Stomach (tissue), 8 donors: ENCODE measurements at regions not wholly inside any gene's neighbourhood (a gene's known extent, or its start where the extent isn't known, plus 50 kb on each side); places are given as distances from the start of the nearest gene placed in this dataset.

Experiments used
- DNase-seq, 2 donors: peaks; one replicate each; pipeline versions ENCODE4 v3.0.0 to v3.0.0-alpha.2; 2013 to 2019
- H3K27ac ChIP-seq, 5 donors: fragments of 200-600 bp in 4 of 5; sonication (generic) in 4 of 5; one replicate each; pipeline ENCODE4 v1.5.1; 2013 to 2019; ENCODE audit warnings: mild to moderate bottlenecking in 1 of 5, moderate library complexity in 1 of 5
- H3K27me3 ChIP-seq, 3 donors: fragments of 200-600 bp; sonication (generic); one replicate each; pipeline ENCODE4 v1.5.1; 2017 to 2019; ENCODE audit warnings: mixed run types in 1 of 3
- H3K36me3 ChIP-seq, 4 donors: fragments of 200-600 bp; sonication (generic); 1 replicate in 3 of 4; 2 replicates in 1 of 4; pipeline ENCODE4 v1.5.1; 2016 to 2019
- H3K4me1 ChIP-seq, 4 donors: fragments of 200-600 bp; sonication (generic); one replicate each; pipeline ENCODE4 v1.5.1; 2016 to 2019
- H3K4me3 ChIP-seq, 4 donors: fragments of 200-600 bp; sonication (generic) in 3 of 4; one replicate each; pipeline ENCODE4 v1.5.1; 2016 to 2019; ENCODE audit warnings: mild to moderate bottlenecking in 1 of 4
- H3K9me3 ChIP-seq, 4 donors: fragments of 200-600 bp; sonication (generic); one replicate each; pipeline ENCODE4 v1.5.1; 2016 to 2019
- EP300 ChIP-seq: sonication (generic); formaldehyde crosslinking; IDR thresholded peaks from one replicate; pipeline ENCODE4 v1.6.1; 2017; ENCODE audit warnings: antibody characterized with exemption
- POLR2A ChIP-seq, 4 donors: fragments of 450-650 bp; IDR thresholded peaks; one replicate each; pipeline ENCODE4 v1.6.1; 2016; ENCODE audit warnings: antibody characterized with exemption in 4 of 4, control low read depth in 2 of 4, mild to moderate bottlenecking in 1 of 4, moderate library complexity in 1 of 4
- POLR2AphosphoS5 ChIP-seq, 3 donors: sonication (generic); formaldehyde crosslinking; IDR thresholded peaks; one replicate each; pipeline ENCODE4 v1.6.1; 2016; ENCODE audit warnings: antibody characterized with exemption in 3 of 3
- WGBS, 5 donors: extraction: QIAGEN DNeasy Blood & Tissue Kit in 3 of 5; methylation state at CpG; one replicate each; pipeline versions ENCODE4 v1.1.5 to v1.1.7; 2013 to 2018; 5-methylcytosine and 5-hydroxymethylcytosine counted together
- intact Hi-C: fragments of 100-400 bp; cut with DNase I; formaldehyde crosslinking; loops from one replicate; pipeline ENCODE4 v1.15.1; 2023; ENCODE audit warnings: low total_unique reads
- TF ChIP-seq, protein P1 (sequence below), 7 experiments: fragments of 450-650 bp in 4 of 7; fragments of 200-600 bp in 3 of 7; sonication (generic) in 3 of 7; IDR thresholded peaks; one replicate each; pipeline ENCODE4 v1.5.1; 2016 to 2019; ENCODE audit warnings: antibody characterized with exemption in 7 of 7, control low read depth in 2 of 7, mild to moderate bottlenecking in 1 of 7
- donor health status: healthy with polysubstance abuse.
- donor health status: Bipolar disorder and iron deficiency.
- donor health status: healthy.

DNA sequence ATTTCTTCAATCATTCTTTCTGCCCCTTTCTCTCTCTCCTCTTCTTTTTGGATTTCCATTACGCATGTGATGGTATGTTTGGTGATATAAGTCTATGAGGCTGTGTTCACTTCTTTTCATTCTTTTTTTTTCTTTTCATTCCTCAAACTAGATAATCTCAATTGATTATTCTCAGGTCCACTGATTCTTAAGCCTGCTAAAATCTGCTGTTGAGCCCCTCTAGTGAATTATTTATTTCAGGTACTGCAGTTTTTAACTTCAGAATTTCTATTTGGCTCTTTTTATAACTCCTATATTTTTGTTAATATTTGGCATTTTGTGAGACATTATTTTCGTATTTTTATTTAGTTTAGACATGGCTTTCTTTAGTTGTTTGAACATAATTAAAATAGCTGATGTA is 671.3 kb upstream of the NECTIN3 start:
- no peak overlapping the region for H3K27ac ChIP-seq
- H3K4me3 ChIP-seq = no peak overlapping the region
- H3K27me3 ChIP-seq = no peaks in the 10 kb centered on the region
- DNase-seq = no peak
- intact Hi-C loops = no loop called here
- TF ChIP-seq POLR2A (IDR thresholded peaks at IDR 0.05) (no peak), EP300 (no peak)
- TF ChIP-seq, protein P1, sequence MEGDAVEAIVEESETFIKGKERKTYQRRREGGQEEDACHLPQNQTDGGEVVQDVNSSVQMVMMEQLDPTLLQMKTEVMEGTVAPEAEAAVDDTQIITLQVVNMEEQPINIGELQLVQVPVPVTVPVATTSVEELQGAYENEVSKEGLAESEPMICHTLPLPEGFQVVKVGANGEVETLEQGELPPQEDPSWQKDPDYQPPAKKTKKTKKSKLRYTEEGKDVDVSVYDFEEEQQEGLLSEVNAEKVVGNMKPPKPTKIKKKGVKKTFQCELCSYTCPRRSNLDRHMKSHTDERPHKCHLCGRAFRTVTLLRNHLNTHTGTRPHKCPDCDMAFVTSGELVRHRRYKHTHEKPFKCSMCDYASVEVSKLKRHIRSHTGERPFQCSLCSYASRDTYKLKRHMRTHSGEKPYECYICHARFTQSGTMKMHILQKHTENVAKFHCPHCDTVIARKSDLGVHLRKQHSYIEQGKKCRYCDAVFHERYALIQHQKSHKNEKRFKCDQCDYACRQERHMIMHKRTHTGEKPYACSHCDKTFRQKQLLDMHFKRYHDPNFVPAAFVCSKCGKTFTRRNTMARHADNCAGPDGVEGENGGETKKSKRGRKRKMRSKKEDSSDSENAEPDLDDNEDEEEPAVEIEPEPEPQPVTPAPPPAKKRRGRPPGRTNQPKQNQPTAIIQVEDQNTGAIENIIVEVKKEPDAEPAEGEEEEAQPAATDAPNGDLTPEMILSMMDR (IDR thresholded peaks at IDR 0.05) = no peak
- H3K36me3 ChIP-seq = no peaks in the 10 kb centered on the region
- H3K4me1 ChIP-seq = no peaks in the 10 kb centered on the region
- H3K9me3 ChIP-seq = peaks cover 0 to 9% (median 1%) of the 10 kb centered on the region in 4 donors
- WGBS, 5 donors = 74 to 88% (median 85%) methylated on average over 2 of the region's 2 CpGs

DNA sequence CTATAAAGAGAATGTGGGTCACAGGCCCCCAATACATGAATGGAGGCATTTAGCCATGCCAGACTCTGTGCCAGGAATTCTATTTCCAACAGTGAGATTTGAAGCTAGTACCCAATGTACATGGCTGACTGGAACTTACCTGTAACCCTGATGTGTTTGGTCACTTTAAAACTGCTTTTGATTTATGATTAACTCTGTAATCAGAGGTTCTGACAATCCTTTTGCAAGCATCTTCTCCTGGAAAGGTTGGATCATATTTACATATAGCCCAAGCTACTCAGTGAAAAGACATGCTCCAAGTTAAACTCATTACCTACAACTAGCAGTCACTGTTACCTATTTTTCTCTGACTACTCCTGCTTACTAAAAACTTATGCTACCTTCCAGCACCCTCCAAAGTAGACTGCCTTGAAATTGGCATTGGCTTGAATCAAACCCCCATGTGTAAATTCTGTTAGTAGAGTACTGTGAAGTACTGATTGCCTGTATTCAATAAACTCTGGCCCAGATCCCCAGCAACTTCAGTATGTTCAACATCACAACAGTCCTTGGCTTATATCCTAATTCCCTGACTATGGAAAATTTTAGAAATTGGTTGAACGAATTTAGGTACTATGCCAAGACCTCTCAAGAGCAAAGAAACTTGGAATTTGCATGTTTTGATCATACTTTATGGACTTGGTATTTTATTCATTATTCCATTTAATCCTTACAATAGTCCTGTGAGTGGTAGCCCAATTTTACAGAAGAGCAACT is 665.6 kb upstream of the NECTIN3 start:
- TF ChIP-seq, protein P1 (IDR thresholded peaks at IDR 0.05) = no peak
- TF ChIP-seq POLR2AphosphoS5 (IDR thresholded peaks at IDR 0.05) (no peak), EP300 (no peak), POLR2A (IDR thresholded peaks at IDR 0.05) (no peak)
- H3K36me3 ChIP-seq = no peaks in the 10 kb centered on the region
- H3K27me3 ChIP-seq = no peaks in the 10 kb centered on the region
- intact Hi-C loops = no loop called here
- no peak for DNase-seq
- 59 to 82% (median 76%) methylated on average over 1 of the region's 1 CpG for WGBS, 5 donors
- no peak overlapping the region for H3K27ac ChIP-seq
- no peak overlapping the region for H3K4me3 ChIP-seq
- H3K4me1 ChIP-seq = no peaks in the 10 kb centered on the region
- H3K9me3 ChIP-seq = peaks cover 0 to 1% (median 0%) of the 10 kb centered on the region in 4 donors

DNA sequence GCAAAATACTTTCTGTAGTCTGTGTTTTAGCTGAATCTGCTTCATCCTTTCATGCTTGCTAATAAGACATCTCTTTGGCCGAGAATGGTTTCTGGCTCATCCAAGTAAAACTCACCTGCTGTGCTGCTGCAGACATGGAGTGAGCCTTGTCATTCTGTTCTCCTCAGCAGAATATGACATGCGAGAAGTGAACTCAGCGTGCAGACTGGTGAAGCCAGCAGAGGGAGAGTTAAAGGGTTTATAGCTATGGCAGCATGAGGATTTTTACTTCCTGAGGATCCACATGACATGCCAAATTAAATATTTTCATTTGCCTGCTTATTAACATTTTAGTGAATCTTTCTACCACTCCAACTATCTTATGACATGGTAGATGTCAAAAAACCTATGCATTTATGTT is 658.4 kb upstream of the NECTIN3 start:
- Histone ChIP-seq H3K36me3 (no peaks in the 10 kb centered on the region), H3K27me3 (no peaks in the 10 kb centered on the region), H3K27ac (no peak overlapping the region), H3K4me3 (no peak overlapping the region), H3K9me3 (no peaks in the 10 kb centered on the region), H3K4me1 (peaks cover 0 to 6% (median 1%) of the 10 kb centered on the region in 4 donors)
- intact Hi-C loops = no loop called here
- no peak for DNase-seq
- 89 to 97% (median 96%) methylated on average over 3 of the region's 3 CpGs for WGBS, 5 donors
- TF ChIP-seq, protein P1 (IDR thresholded peaks at IDR 0.05) = no peak
- TF ChIP-seq EP300 = no peak
- TF ChIP-seq POLR2AphosphoS5 (IDR thresholded peaks at IDR 0.05) = no peak
- TF ChIP-seq POLR2A (IDR thresholded peaks at IDR 0.05) = no peak

DNA sequence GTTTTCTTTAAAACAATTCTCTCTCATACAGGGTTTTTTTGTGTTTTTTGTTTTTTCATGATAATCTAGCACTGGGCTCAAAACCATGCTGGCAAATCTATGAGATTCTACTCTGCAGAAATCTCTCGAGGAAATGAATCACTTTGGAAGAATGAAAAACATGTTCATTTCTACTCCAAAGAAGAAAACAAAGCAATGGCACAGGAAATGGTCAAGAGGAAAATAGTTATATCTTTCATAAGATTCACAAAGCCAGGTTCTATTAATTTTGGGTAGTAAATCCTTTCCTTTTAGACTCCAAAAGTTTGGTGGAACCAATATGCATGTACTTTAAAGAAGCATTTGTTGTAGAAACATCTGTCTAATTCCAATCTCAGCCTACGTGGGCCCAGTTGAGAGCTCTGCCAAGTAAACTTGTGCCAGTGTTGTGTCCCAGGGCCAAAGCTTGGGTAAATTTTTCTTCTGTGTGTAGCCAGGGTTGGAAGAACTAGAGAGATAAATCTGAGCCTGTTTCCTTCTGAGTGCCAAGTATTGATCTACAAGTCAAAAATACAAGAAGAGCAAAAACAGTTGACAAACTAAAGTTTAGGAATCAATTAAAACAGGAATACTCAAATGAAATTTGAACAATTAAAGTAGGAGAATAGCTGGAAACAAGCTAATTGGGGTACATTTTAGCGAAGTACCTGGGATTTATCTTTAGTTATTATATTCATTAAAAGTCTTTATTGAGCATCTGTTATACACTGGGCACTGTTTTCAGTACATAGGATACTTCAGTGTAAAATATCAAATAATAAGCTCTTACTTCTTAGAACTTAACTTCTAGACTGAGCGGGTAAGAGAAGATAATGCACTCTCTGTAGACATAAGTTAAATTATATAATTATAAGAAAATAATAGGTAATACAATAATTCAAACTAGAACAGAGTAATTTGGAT is 657.5 kb upstream of the NECTIN3 start:
- no peaks in the 10 kb centered on the region for H3K27me3 ChIP-seq

More for the DNA sequence above, 657.5 kb upstream of the NECTIN3 start:
- intact Hi-C loops = no loop called here
- H3K27ac ChIP-seq = peak overlapping the region in 1 of 5 donors; percentile 5
- peaks cover 0 to 6% (median 1%) of the 10 kb centered on the region in 4 donors for H3K4me1 ChIP-seq
- no peaks in the 10 kb centered on the region for H3K36me3 ChIP-seq
- WGBS, 5 donors = 46 to 60% (median 55%) methylated on average over 4 of the region's 4 CpGs
- DNase-seq = no peak
- no peaks in the 10 kb centered on the region for H3K9me3 ChIP-seq
- H3K4me3 ChIP-seq = no peak overlapping the region
- TF ChIP-seq, protein P1 (IDR thresholded peaks at IDR 0.05) = no peak
- TF ChIP-seq POLR2AphosphoS5 (IDR thresholded peaks at IDR 0.05) (no peak), POLR2A (IDR thresholded peaks at IDR 0.05) (no peak), EP300 (no peak)
